GM03348 (cell line): ENCODE measurements at regions not wholly inside any gene's neighbourhood (a gene's known extent, or its start where the extent isn't known, plus 50 kb on each side); places are given as distances from the start of the nearest gene placed in this dataset.
A peak's percentile ranks its signal among the peaks of the same experiment; 100 is the strongest.
"Not testable (repeated sequence)": the region's sequence is repeated elsewhere in the genome, so short reads cannot be mapped to it uniquely, and the experiment has no call there.

Experiments used
- DNase-seq: peaks from one replicate; pipeline ENCODE4 v3.0.0; 2012; ENCODE audit warnings: low spot score

GRCh38 chr15:87672309-87673288 lies 583.9 kb downstream of the NTRK3 start:
- peak; percentile 68 for DNase-seq

GRCh38 chr15:87671289-87671688 lies 585.2 kb downstream of the NTRK3 start:
- no peak for DNase-seq

GRCh38 chr15:87669846-87670245 lies 586.7 kb downstream of the NTRK3 start:
- no peak for DNase-seq

GRCh38 chr15:87668768-87669564 lies 587.6 kb downstream of the NTRK3 start:
- DNase-seq, result not testable (repeated sequence)

- no peak for DNase-seq
Observed at GRCh38 chr15:87667643-87668042, 588.9 kb downstream of the NTRK3 start.

- DNase-seq, result no peak
Observed at GRCh38 chr15:87662575-87662974, 594.0 kb downstream of the NTRK3 start.

- no peak for DNase-seq
Observed at GRCh38 chr15:87661454-87662355, 594.8 kb downstream of the NTRK3 start.

- DNase-seq, result no peak
Observed at GRCh38 chr15:87660251-87661129, 596.0 kb downstream of the NTRK3 start.

GRCh38 chr15:87656372-87656771 lies 600.2 kb downstream of the NTRK3 start:
- DNase-seq, result no peak

- DNase-seq, result no peak
Observed at GRCh38 chr15:87653646-87654045, 602.9 kb downstream of the NTRK3 start.

GRCh38 chr15:87649175-87649574 lies 607.4 kb downstream of the NTRK3 start:
- DNase-seq, result no peak

- DNase-seq, result no peak
Observed at GRCh38 chr15:87648278-87648677, 608.3 kb downstream of the NTRK3 start.

- no peak for DNase-seq
Observed at GRCh38 chr15:87645723-87646122, 610.8 kb downstream of the NTRK3 start.

GRCh38 chr15:87642997-87643396 lies 613.5 kb downstream of the NTRK3 start:
- DNase-seq, result not testable (repeated sequence)

GRCh38 chr15:87639305-87640011 lies 617.1 kb downstream of the NTRK3 start:
- no peak for DNase-seq

GRCh38 chr15:87638554-87639083 lies 617.9 kb downstream of the NTRK3 start:
- no peak for DNase-seq

- DNase-seq, result peak; percentile 11
Observed at GRCh38 chr15:87634361-87634760, 622.2 kb downstream of the NTRK3 start.

- no peak for DNase-seq
Observed at GRCh38 chr15:87633525-87633924, 623.0 kb downstream of the NTRK3 start.

GRCh38 chr15:87632364-87632763 lies 624.2 kb downstream of the NTRK3 start:
- DNase-seq, result no peak

- DNase-seq, result no peak
Observed at GRCh38 chr15:87631775-87632174, 624.8 kb downstream of the NTRK3 start.
